ENCODE measurements at regions not wholly inside any gene's neighbourhood (a gene's known extent, or its start where the extent isn't known, plus 50 kb on each side); places are given as distances from the start of the nearest gene placed in this dataset.
A peak's percentile ranks its signal among the peaks of the same experiment; 100 is the strongest.

DNA sequence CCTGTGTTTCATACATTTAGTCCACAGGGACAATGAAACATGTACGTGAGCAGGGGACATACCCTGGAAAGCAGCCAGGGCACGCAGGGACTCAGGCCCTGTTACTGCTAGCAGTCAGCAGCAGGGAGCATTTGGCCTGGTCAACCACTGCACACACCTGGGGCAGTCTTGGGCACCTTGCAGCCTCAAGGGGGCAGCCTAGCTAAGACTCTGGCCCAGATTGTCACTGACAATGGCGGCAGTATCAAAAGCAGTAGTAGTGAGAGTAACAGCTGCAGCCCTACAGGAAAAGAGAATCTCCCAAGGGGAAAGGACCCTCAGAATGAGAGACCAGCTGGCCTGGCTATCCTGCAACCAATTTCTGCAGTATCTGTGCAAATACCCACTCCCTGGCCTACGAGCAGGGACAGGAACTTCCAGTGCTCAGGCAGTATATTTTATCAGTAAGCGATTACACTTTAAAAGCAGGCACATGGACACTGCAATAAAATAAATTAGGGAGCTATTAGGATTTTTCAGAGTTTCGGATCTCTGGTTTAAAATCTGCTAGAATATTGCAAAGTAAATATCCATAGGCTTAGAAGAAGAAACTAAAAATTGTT, 475.6 kb downstream of the LTN1 start:
- TF ChIP-seq, protein P1, sequence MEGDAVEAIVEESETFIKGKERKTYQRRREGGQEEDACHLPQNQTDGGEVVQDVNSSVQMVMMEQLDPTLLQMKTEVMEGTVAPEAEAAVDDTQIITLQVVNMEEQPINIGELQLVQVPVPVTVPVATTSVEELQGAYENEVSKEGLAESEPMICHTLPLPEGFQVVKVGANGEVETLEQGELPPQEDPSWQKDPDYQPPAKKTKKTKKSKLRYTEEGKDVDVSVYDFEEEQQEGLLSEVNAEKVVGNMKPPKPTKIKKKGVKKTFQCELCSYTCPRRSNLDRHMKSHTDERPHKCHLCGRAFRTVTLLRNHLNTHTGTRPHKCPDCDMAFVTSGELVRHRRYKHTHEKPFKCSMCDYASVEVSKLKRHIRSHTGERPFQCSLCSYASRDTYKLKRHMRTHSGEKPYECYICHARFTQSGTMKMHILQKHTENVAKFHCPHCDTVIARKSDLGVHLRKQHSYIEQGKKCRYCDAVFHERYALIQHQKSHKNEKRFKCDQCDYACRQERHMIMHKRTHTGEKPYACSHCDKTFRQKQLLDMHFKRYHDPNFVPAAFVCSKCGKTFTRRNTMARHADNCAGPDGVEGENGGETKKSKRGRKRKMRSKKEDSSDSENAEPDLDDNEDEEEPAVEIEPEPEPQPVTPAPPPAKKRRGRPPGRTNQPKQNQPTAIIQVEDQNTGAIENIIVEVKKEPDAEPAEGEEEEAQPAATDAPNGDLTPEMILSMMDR (IDR thresholded peaks at IDR 0.05) = peak; percentile 74
- no peak for TF ChIP-seq EZH2 (IDR thresholded peaks at IDR 0.05; ENCODE audit: borderline replicate concordance, insufficient read depth, low read depth, low read length, poor library complexity, severe bottlenecking)
